GM10266 (cell line): ENCODE measurements at regions not wholly inside any gene's neighbourhood (a gene's known extent, or its start where the extent isn't known, plus 50 kb on each side); places are given as distances from the start of the nearest gene placed in this dataset.
"Not testable (repeated sequence)": the region's sequence is repeated elsewhere in the genome, so short reads cannot be mapped to it uniquely, and the experiment has no call there.

Experiments used
- DNase-seq: peaks from one replicate; pipeline ENCODE4 v3.0.0; 2012; ENCODE audit errors: extremely low spot score
- TF ChIP-seq, protein P1 (sequence below): IDR thresholded peaks from 2 replicates; pipeline ENCODE4 v1.5.1; 2012; ENCODE audit warnings: mild to moderate bottlenecking, low read depth; ENCODE audit not compliant: control insufficient read depth, insufficient read depth; ENCODE audit errors: missing control alignments

DNA sequence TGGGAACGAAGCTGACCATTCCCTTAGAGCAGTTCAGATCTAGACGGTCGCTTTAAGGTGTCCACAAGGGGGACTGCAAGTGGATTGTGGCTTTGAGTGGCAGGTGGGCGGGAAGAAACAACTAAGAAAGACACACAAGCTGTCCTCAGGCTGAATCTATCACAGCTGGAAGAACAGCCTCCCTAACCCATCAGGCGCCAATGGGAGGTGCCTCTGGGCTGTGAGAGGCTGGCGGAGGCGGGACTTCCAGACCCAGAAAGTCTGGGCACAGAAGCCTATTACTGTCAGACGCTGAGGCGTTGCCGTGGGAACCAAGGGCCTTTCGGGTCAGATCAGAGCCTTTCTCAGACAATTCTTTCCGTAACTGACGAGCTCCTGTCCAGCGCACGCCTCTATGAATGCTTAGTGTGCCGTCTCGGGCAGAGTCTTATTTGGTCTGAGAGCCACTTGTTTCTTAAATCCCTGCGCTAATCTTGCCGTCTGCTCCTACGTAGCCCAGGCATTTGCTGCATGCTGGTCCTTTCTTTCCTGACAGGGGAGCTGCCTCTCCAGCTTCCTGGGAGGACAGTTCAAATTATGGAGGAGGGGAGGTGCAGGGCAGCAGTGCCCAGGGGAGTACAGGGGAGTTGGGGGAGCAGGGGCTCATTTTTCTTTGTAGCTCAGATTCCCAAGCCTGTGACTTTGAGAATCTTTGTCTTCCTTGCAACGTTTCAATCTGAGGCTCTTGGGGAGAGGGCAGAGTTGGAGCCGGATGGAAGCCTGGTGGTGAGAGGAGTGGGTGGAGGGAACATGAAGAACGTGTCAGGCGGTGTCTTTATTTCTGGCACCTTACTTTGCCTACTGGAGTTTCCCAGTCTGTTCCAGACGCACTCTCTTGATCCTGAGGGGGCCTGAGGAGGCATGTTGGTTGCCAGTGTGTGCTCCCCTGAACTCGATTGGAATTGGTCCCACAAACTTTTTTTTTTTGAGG is 618.7 kb downstream of the KCNJ18 start:
- DNase-seq, result no peak
- TF ChIP-seq, protein P1, sequence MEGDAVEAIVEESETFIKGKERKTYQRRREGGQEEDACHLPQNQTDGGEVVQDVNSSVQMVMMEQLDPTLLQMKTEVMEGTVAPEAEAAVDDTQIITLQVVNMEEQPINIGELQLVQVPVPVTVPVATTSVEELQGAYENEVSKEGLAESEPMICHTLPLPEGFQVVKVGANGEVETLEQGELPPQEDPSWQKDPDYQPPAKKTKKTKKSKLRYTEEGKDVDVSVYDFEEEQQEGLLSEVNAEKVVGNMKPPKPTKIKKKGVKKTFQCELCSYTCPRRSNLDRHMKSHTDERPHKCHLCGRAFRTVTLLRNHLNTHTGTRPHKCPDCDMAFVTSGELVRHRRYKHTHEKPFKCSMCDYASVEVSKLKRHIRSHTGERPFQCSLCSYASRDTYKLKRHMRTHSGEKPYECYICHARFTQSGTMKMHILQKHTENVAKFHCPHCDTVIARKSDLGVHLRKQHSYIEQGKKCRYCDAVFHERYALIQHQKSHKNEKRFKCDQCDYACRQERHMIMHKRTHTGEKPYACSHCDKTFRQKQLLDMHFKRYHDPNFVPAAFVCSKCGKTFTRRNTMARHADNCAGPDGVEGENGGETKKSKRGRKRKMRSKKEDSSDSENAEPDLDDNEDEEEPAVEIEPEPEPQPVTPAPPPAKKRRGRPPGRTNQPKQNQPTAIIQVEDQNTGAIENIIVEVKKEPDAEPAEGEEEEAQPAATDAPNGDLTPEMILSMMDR, result no peak

DNA sequence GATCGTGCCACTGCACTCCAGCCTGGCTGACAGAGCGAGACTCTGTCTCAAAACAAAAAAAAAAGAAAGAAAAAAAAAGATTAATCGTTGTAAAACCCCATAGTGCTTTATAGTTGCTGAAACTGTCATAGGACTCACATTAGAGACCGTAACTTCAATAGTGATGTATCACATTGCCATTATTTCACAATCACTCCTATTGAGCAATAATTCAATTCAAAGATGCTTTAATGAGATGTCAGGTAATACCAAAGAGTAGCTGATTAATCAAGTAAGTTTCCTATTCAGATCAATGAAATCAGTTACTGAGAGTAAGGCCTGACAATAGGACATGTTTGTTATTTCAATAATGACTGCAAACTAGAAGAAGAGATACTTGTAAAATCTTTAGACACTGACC is 628.7 kb downstream of the KCNJ18 start:
- not testable (repeated sequence) for DNase-seq

DNA sequence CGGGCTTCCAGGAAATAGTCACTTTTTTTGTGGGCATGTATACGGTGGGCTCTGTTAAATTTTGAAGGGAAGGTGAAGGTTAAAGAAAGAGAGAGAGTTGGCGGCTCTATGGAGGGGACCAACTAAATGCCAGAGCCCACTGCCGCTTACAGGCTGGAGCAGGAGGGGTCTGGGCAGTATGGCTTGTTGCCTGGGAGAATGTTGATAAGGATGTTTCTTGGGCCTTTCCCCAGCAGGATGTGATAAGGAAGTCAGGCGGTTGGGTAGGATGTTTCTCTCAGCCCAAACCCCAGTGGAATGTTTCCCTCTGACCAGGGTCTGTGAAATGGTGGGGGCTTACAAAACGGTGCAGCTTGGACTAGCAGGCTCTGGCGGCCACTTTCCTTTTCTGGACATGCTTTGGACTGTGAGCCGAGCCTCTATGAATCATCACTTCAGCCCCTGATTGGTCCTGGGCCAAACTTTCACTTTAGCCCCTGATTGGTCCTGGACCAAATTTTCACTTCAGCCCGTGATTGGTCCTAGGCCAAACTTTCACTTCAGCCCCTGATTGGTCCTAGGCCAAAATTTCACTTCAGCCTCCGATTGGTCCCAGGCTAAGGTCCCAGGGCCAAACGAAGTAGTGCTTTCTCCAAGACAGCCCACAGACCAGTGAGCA is 630.7 kb downstream of the KCNJ18 start:
- not testable (repeated sequence) for DNase-seq

GRCh38 chr17:22337467-22337866 is 645.1 kb downstream of the KCNJ18 start:
- no peak for DNase-seq
- TF ChIP-seq, protein P1, result no peak

GRCh38 chr17:22356603-22357002 is 664.3 kb downstream of the KCNJ18 start:
- not testable (repeated sequence) for DNase-seq

DNA sequence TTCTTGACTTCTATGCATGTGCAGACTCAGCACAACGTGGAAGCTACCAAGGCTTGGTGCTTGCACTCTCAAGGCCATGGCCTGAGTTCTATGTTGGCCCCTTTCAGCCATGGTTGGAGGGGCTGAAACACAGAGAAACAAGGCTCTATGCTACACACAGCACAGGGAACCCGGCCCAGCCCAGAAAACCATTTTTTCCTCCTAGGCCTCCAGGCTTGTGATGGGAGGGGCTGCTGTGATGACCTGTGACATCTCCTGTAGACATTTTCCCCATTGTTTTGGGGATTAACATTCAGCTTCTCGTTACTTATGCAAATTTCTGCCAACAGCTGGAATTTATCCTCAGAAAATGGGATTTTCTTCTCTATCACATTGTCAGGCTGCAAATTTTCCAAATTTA is 678.7 kb downstream of the KCNJ18 start:
- not testable (repeated sequence) for DNase-seq

GRCh38 chr17:22373911-22374310 is 681.6 kb downstream of the KCNJ18 start:
- DNase-seq, result peak; percentile 4
- TF ChIP-seq, protein P1, result no peak

DNA sequence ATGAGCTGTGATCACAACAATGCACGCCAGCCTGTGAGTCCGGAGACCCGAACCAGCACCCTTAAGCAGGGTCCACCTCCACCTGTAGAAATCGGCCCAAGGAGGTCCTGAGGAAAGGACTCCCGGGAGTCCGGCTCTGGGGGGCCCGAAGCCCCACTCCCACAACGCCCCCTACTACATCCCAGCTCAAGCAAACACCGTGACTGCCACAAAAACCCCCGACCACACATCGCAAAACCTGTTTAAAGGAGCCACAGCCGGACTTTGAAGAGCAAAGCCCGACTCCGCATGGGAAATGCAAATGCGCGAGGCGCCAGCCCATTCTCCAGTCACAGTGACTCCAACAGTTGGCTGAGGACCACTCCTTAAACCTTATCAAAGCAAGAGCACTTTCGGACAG is 682.4 kb downstream of the KCNJ18 start:
- peak; percentile 7 for DNase-seq
- TF ChIP-seq, protein P1, result no peak

- DNase-seq, result not testable (repeated sequence)
Measured at GRCh38 chr17:22376747-22377146, 684.4 kb downstream of the KCNJ18 start.

- DNase-seq, result not testable (repeated sequence)
Measured at GRCh38 chr17:22378748-22379147, 686.4 kb downstream of the KCNJ18 start.

- not testable (repeated sequence) for DNase-seq
Measured at GRCh38 chr17:22381589-22381988, 689.3 kb downstream of the KCNJ18 start.

- DNase-seq, result not testable (repeated sequence)
Measured at GRCh38 chr17:22383772-22384460, 691.6 kb downstream of the KCNJ18 start.

GRCh38 chr17:22384461-22384800 is 692.1 kb downstream of the KCNJ18 start:
- DNase-seq, result not testable (repeated sequence)

DNA sequence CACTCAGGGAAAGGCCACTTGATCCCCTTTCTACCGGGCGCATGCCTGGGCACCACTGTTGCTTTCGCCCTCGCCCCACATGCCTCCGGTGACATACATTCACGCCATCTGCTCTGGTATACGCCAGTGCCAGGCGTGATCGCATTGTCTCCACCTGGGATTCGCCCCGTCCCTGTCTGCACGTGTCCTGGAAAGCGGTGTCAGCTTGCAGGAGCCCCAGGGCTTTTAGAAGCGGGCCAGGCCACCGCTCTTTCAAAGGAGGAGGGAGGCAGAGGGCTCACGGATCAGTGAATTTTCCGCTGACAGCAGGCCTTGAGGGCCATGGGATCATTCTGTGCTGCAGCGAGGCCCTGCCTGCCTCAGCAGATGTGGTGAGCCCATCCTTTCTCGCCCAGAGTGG is 706.1 kb downstream of the KCNJ18 start:
- not testable (repeated sequence) for DNase-seq

DNA sequence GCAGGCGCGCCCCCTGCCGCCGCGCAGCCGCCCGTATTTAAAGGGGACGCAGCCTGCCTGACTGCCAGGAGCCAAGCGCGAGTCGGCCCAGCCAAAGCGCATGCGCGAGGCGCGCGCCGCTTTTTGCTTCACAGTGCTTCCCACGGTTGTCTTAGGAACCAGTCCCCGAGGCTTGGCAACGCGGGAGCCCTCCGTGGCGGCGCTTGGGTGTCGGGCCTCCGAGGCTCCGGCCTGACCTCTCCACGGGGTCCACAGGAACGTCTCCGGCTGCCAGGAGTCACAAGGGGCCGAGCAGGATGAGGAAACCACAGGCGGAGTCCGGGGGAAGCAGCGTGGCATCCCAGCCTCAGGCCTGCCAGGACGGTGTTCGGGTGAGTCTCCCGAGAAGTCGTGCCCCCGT is 706.7 kb downstream of the KCNJ18 start:
- not testable (repeated sequence) for DNase-seq
